ENCODE measurements at regions not wholly inside any gene's neighbourhood (a gene's known extent, or its start where the extent isn't known, plus 50 kb on each side); places are given as distances from the start of the nearest gene placed in this dataset.

DNA sequence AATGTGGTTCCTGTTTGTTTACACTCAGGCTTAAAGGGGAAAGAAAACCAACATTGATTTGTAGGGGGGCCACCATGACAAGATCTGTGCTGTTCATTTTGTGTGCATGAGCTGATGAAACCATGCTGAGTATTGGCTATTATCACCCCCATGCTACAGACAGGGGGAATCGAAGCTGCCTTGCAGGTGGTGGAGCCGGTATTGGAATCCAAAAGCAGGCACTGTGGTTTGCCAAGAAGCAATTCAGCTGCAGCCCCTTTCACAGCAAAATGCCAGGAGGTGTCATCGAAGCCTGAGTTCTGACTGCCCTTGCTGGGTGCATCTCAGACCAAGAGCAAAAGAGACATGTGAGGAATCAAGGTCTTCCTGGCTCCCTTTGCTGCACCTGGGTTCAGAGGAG is 221.9 kb downstream of the UXS1 start:
- H3K9me1 ChIP-seq (ENCODE audit: insufficient read depth, low read length): no peaks in the 10 kb centered on the region
- H3K27ac ChIP-seq (ENCODE audit: insufficient read depth, low read length): no peak overlapping the region
- dilution Hi-C loops (cut with HindIII; ENCODE audit: low sequenced_read_pairs, unreplicated experiment) (no loop called here), in situ Hi-C loops (cut with MboI; ENCODE audit: low sequenced_read_pairs) (no loop called here), intact Hi-C loops (cut with micrococcal nuclease) (loop anchor here (10.0 kb wide), 1 partner anchor 227 kb away; the partner anchor contains the start of gene NCK2)
- H3K4ac ChIP-seq (ENCODE audit: low read depth, low read length): no peak overlapping the region
- no peak overlapping the region for H2BK20ac ChIP-seq (ENCODE audit: low read depth, low read length)
- H3K27me3 ChIP-seq (ENCODE audit: control insufficient read depth, insufficient read depth, low read length): peaks cover 17% of the 10 kb centered on the region
- H3K14ac ChIP-seq (replicated peaks; ENCODE audit: low read depth, low read length): no peak overlapping the region
- H2AK9ac ChIP-seq (replicated peaks; ENCODE audit: low read depth, low read length, poor library complexity): no peak overlapping the region
- H3K56ac ChIP-seq (ENCODE audit: extremely low read depth, insufficient read depth, low read length): no peak overlapping the region
- no peak overlapping the region for H4K91ac ChIP-seq (ENCODE audit: insufficient read depth, low read depth, low read length)
- no peak overlapping the region for H4K5ac ChIP-seq (ENCODE audit: low read depth, low read length)
- H2AFZ ChIP-seq (replicated peaks; ENCODE audit: low read length, poor library complexity): no peak overlapping the region
- no peak overlapping the region for H3K23ac ChIP-seq (ENCODE audit: low read depth, low read length)
- no peak overlapping the region for H2BK15ac ChIP-seq (ENCODE audit: low read depth, low read length)
- H4K8ac ChIP-seq (ENCODE audit: low read depth in 2 of 2, low read length in 2 of 2): no peak overlapping the region
- WGBS, 2 experiments (ENCODE audit: extremely low coverage in 2 of 2, insufficient read length in 1 of 2): 40% methylated on average over 1 of the region's 3 CpGs; no CpG with 5 or more reads in 1 of the 2 experiments
- H2BK5ac ChIP-seq (ENCODE audit: low read depth, low read length, poor library complexity, severe bottlenecking): no peak overlapping the region
- DNase-seq: no peak
- no peak for ATAC-seq (ENCODE audit: low read depth)
- TF ChIP-seq, protein P1, sequence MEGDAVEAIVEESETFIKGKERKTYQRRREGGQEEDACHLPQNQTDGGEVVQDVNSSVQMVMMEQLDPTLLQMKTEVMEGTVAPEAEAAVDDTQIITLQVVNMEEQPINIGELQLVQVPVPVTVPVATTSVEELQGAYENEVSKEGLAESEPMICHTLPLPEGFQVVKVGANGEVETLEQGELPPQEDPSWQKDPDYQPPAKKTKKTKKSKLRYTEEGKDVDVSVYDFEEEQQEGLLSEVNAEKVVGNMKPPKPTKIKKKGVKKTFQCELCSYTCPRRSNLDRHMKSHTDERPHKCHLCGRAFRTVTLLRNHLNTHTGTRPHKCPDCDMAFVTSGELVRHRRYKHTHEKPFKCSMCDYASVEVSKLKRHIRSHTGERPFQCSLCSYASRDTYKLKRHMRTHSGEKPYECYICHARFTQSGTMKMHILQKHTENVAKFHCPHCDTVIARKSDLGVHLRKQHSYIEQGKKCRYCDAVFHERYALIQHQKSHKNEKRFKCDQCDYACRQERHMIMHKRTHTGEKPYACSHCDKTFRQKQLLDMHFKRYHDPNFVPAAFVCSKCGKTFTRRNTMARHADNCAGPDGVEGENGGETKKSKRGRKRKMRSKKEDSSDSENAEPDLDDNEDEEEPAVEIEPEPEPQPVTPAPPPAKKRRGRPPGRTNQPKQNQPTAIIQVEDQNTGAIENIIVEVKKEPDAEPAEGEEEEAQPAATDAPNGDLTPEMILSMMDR (conservative IDR thresholded peaks at IDR 0.05; ENCODE audit: low read depth, low read length): no peak
- TF ChIP-seq FOS (IDR thresholded peaks at IDR 0.05; ENCODE audit: low read depth, low read length): no peak
- TF ChIP-seq SMC3 (IDR thresholded peaks at IDR 0.05; ENCODE audit: low read depth, low read length): no peak
- TF ChIP-seq, protein P2, sequence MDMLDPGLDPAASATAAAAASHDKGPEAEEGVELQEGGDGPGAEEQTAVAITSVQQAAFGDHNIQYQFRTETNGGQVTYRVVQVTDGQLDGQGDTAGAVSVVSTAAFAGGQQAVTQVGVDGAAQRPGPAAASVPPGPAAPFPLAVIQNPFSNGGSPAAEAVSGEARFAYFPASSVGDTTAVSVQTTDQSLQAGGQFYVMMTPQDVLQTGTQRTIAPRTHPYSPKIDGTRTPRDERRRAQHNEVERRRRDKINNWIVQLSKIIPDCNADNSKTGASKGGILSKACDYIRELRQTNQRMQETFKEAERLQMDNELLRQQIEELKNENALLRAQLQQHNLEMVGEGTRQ (IDR thresholded peaks at IDR 0.05; ENCODE audit: low read depth, low read length): no peak
- no peak for TF ChIP-seq BHLHE40 (IDR thresholded peaks at IDR 0.05; ENCODE audit: low read depth, low read length)
- TF ChIP-seq MAFK (IDR thresholded peaks at IDR 0.05; ENCODE audit: low read depth, low read length): no peak
- no peak for TF ChIP-seq CEBPB (IDR thresholded peaks at IDR 0.05; ENCODE audit: low read depth, low read length)
- no peak for TF ChIP-seq RCOR1 (IDR thresholded peaks at IDR 0.05; ENCODE audit: insufficient replicate concordance, low read length)
- TF ChIP-seq ELK1 (IDR thresholded peaks at IDR 0.05; ENCODE audit: borderline replicate concordance, low read depth, low read length): no peak
- H3K36me3 ChIP-seq (ENCODE audit: control insufficient read depth, insufficient read depth, low read length): no peaks in the 10 kb centered on the region
- no peak overlapping the region for H3K9ac ChIP-seq (ENCODE audit: low read depth, low read length)
- BruUV-seq (replicated peaks): no TSS peak
- ChIA-PET CTCF (no interaction called here), POLR2A (ENCODE audit: unreplicated experiment) (no interaction called here)
- H3K4me3 ChIP-seq (ENCODE audit: insufficient read depth, low read depth, low read length): no peak overlapping the region
- H3K18ac ChIP-seq (ENCODE audit: low read depth, low read length): no peak overlapping the region
- no peak overlapping the region for H2AK5ac ChIP-seq (ENCODE audit: low read depth, low read length)
- no peaks in the 10 kb centered on the region for H4K20me1 ChIP-seq (ENCODE audit: insufficient read depth, low read length)
- peaks cover 23% of the 10 kb centered on the region for H3K9me3 ChIP-seq (ENCODE audit: control insufficient read depth, insufficient read depth, low read length)
- no peak overlapping the region for H2BK120ac ChIP-seq (ENCODE audit: low read depth, low read length)
- H3K4me2 ChIP-seq (ENCODE audit: low read depth, low read length): no peak overlapping the region
- H3K4me1 ChIP-seq (ENCODE audit: control insufficient read depth, insufficient read depth, low read length): no peaks in the 10 kb centered on the region
- no peaks in the 10 kb centered on the region for H3K79me1 ChIP-seq (ENCODE audit: low read depth in 1 of 2, low read length in 2 of 2)
